Rectal smooth muscle tissue (tissue), 1 donor: ENCODE measurements at regions not wholly inside any gene's neighbourhood (a gene's known extent, or its start where the extent isn't known, plus 50 kb on each side); places are given as distances from the start of the nearest gene placed in this dataset.
"Not testable (repeated sequence)": the region's sequence is repeated elsewhere in the genome, so short reads cannot be mapped to it uniquely, and the experiment has no call there.

Experiments
- H3K27ac ChIP-seq: one replicate; pipeline ENCODE4 v1.7.0; 2013; ENCODE audit warnings: low read depth, low read length, inconsistent platforms
- H3K27me3 ChIP-seq: one replicate; pipeline ENCODE4 v1.7.0; 2013; ENCODE audit warnings: low read length; ENCODE audit not compliant: control insufficient read depth, insufficient read depth
- H3K36me3 ChIP-seq: one replicate; pipeline ENCODE4 v1.7.0; 2013; ENCODE audit warnings: low read length; ENCODE audit not compliant: control insufficient read depth, insufficient read depth
- H3K4me1 ChIP-seq: one replicate; pipeline ENCODE4 v1.7.0; 2013; ENCODE audit warnings: low read length; ENCODE audit not compliant: control insufficient read depth, insufficient read depth
- H3K4me3 ChIP-seq: one replicate; pipeline ENCODE4 v1.7.0; 2013; ENCODE audit warnings: low read length
- H3K9ac ChIP-seq: one replicate; pipeline ENCODE4 v1.7.0; 2013; ENCODE audit warnings: low read length

DNA sequence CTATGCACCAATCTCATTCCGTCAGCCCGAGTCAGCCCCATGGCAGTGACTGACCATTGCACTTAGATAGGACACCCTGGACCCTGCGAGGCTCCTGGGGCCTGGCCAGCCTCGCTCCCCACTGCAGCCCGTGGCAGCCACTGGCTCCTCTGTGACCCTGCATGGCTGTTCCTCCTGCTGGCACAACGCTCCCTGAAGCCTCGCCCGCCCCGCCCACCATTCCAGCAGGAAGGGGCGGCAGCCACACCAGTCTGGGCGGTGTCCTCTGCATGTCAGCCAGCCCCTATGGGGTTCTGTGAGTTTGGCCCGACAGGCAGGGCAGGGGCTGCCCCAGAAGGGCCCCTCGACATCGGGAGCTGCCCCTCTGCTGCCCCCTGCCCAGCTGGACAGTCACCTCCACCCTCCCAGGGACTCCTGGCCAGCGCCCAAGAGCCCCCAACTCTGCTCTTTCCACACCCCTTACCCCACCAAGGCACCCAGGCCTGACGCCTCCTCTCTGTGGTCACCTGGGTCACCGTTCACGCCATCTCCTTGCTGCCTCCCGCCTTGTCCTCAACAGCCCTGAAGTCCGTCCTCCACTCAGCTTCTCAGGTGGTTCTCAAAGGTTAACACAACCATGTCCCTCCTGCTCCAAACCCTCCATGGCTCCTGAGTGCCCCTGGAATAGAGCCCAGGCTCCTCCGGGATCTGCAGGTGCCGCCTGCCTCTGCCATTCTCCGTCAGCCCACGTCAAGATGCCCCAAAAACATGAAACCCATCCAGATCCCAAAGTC is 103.5 kb downstream of the MICALL2 start:
- Histone ChIP-seq H3K4me3 (no peak overlapping the region), H3K9ac (no peak overlapping the region), H3K4me1 (no peaks in the 10 kb centered on the region), H3K36me3 (no peaks in the 10 kb centered on the region), H3K27ac (no peak overlapping the region), H3K27me3 (peaks cover 11% of the 10 kb centered on the region)

DNA sequence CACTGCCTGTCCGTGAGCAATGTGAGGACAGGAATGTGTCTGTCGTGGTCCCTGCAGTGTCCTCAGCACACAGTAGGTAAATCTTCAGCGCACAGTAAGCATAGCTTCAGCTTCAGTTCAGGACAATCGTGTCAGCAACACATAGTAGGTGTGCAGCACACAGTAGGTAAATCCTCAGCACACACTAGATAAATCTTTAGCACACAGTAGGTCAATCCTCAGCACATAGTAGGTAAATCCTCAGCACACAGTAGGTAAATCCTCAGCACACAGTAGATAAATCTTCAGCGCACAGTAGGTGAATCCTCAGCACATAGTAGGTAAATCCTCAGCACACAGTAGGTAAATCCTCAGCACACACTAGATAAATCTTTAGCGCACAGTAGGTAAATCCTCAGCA is 102.4 kb downstream of the MICALL2 start:
- not testable (repeated sequence) for H3K27ac ChIP-seq, H3K4me1 ChIP-seq, H3K9ac ChIP-seq, H3K36me3 ChIP-seq, H3K4me3 ChIP-seq
- H3K27me3 ChIP-seq = peaks cover 11% of the 10 kb centered on the region

DNA sequence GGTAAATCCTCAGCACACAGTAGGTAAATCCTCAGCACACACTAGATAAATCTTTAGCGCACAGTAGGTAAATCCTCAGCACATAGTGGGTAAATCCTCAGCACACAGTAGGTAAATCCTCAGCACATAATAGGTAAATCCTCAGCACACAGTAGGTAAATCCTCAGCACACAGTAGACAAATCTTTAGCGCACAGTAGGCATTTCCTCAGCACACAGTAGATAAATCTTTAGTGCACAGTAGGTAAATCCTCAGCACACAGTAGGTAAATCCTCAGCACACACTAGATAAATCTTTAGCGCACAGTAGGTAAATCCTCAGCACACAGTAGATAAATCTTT is 102.0 kb downstream of the MICALL2 start:
- not testable (repeated sequence) for H3K9ac ChIP-seq, H3K36me3 ChIP-seq, H3K4me3 ChIP-seq, H3K27ac ChIP-seq, H3K4me1 ChIP-seq
- H3K27me3 ChIP-seq = peaks cover 11% of the 10 kb centered on the region

DNA sequence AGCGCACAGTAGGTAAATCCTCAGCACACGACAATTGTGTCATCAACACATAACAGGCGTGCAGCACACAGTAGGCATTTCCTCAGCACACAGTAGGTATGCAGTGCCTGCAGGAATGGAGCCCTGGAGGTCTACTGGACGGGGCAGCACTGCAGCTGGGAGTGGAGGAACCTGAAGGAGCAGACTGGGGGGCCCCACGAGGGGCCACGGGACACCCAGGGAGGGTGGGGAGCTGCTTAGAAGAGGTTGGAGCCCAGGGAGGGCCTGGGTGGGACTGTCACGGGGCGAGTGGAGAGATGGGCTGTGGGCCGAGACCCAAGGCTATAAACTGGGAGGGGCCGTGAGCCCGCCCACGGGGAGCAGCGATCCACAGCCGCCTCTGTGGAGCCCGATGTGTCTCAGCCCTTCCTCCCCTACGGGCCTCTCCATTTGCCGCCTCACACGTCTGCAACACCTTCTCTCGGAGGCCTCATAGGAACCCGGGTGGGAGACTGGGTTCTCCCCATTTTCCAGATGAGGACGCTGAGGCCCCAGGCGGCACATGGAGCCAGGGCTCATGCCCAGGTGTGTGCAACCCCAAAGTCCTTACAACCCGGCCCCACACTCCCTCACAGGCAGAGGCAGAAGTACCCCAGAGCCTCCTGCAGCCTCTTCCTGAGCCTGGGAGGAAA is 101.5 kb downstream of the MICALL2 start:
- H3K27ac ChIP-seq = no peak overlapping the region
- peaks cover 11% of the 10 kb centered on the region for H3K27me3 ChIP-seq
- H3K9ac ChIP-seq = no peak overlapping the region
- no peaks in the 10 kb centered on the region for H3K4me1 ChIP-seq
- H3K36me3 ChIP-seq = no peaks in the 10 kb centered on the region
- no peak overlapping the region for H3K4me3 ChIP-seq

DNA sequence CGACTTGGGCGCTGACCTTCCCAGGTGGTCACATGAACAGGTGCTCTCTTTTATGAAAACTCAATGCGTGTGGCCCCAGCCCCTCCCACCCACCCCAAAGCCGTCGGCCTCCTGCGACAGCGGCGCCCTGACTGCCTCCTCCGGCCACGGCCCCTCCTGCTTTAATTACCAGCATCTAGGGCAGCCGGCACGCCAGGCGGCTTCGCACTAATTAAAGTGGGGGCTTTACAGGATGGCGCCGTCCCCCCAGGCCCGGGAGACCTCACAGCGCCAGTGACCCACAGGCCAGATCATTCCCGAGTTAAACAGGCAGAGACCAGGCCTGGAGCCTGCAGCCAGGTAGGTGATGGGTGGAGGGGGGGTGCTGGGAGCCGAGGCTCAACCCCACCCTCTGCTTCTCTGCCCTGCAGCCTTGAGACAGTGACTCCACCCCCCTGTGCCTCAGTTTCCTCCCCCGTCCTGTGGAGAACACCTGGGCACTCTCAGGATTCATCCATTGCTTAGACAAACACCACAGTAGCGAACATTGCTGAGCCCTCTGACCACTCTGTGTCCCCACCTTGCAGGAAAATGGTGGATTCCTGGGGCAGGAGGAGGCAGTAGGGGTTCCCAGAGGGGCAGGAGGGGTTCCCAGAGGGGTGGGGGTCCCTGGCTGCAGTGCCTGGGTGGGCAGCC is 100.8 kb downstream of the MICALL2 start:
- Histone ChIP-seq H3K36me3 (no peaks in the 10 kb centered on the region), H3K4me1 (no peaks in the 10 kb centered on the region), H3K27ac (no peak overlapping the region), H3K4me3 (no peak overlapping the region), H3K27me3 (peaks cover 11% of the 10 kb centered on the region), H3K9ac (no peak overlapping the region)

DNA sequence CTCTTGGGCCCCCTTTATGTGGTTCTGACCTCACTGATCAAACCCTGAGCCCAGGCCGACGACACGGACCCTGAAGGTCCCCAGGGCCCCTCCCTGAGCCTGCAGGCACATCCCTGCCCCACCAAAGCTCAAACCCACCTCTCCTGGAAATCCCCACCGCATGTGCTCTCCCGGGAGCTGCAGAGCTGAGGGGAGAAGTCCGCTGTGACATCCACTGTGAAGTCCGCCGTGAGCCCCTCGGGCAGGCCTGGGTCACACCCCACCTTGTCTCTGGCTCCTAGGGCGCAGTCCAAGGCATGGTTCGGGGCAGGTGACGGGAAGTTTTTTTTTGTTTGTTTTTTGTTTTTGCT is 100.2 kb downstream of the MICALL2 start:
- no peaks in the 10 kb centered on the region for H3K4me1 ChIP-seq
- H3K27me3 ChIP-seq = peaks cover 11% of the 10 kb centered on the region
- no peak overlapping the region for H3K9ac ChIP-seq
- no peaks in the 10 kb centered on the region for H3K36me3 ChIP-seq
- no peak overlapping the region for H3K4me3 ChIP-seq
- H3K27ac ChIP-seq = no peak overlapping the region

DNA sequence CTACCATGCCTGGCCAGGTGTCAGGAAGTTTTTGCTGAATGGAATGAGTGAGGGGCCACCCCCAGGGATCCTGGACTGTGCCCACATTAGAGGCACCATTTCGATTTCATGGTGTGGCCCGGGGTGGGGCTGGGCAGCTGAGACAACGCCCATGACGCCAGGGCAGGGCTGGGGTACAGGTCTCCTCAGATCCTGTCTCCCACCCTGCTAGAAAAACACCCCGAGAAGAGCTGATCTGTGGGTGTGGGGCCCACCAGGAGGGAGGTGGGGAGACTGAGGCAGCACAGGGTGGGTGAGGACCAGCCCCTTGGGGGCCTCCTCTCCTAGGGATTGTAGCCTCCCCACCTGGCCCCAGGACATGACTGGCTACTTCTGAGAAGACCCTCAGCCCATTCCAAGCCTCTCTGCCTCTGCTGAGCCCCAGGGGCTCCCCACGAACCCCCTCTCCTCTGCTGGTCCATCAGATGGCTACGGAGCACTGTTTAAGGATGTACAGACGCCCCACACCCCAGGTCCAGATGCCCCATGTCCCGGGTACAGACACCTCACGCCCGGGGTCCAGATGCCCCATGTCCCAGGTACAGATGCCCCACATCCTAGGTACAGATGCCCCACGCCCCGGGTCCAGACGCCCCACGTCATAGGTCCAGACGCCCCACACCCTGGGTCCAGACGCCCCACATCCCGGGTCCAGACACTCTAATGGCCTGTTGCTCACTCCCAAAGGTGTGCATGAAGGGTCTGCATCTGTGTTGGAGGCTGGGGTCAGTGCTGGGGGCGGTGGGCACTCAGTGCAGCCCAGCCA is 99.4 kb downstream of the MICALL2 start:
- Histone ChIP-seq H3K27me3 (peaks cover 6% of the 10 kb centered on the region), H3K27ac (no peak overlapping the region), H3K4me1 (no peaks in the 10 kb centered on the region), H3K9ac (no peak overlapping the region), H3K36me3 (no peaks in the 10 kb centered on the region), H3K4me3 (no peak overlapping the region)

DNA sequence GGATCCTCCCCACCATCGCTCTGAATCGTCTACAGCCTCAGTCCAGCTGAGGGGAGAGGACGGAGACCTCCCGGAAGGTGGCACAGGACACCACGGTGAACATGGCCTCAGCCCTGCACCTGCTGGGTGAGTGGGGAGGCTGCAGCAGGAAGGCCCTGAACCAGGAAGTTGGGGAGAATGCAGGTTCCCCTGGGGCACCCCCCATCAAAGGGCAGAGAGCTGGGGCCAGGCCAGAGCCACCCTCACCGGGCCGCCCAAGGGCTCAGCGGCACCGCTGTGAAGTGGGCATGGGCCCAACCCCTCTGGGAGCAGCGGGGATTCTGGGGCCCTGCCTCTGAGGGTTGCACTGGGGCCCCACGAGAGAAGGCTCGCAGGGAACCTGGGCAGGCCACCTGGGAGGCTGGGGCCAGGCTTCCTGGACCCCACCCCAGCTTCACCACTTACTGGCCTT is 98.7 kb downstream of the MICALL2 start:
- Histone ChIP-seq H3K9ac (no peak overlapping the region), H3K27me3 (peaks cover 6% of the 10 kb centered on the region), H3K4me3 (no peak overlapping the region), H3K4me1 (no peaks in the 10 kb centered on the region), H3K36me3 (no peaks in the 10 kb centered on the region), H3K27ac (no peak overlapping the region)

DNA sequence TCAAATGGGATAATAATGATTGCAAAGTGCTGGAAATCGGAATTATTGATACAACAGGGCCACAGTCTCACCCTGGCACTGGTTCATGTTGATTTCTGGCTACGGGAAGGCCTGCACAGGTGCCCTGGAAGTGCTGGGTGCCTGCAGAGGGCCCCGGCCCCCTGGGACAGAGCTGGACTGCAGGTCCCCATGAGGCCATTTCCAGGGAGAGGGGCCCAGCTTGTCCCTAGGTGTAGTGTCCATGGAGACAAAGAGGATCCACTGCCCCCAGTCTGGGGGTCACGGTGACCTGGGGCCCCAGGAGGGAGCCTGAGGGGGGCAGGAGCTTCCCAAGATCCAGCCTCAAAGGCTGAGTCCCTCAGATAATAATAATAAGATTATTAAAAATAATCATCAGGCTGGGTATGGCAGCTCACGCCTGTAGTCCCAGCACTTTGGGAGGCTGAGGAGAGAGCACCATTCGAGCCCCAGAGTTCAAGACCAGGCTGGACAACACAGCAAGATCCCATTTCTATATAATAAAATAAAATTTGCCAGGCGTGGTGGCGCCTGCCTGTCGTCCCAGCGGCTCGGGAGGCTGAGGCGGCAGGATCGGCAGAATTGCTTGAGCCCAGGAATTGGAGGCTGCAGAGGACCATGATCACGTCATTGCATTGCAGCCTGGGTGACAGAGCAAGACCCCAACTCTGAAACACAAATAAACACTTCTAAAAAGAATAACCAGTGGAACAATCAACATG is 98.1 kb downstream of the MICALL2 start:
- no peak overlapping the region for H3K4me3 ChIP-seq
- peaks cover under 1% of the 10 kb centered on the region for H3K27me3 ChIP-seq
- no peak overlapping the region for H3K27ac ChIP-seq
- H3K9ac ChIP-seq = no peak overlapping the region
- H3K4me1 ChIP-seq = no peaks in the 10 kb centered on the region
- no peaks in the 10 kb centered on the region for H3K36me3 ChIP-seq

DNA sequence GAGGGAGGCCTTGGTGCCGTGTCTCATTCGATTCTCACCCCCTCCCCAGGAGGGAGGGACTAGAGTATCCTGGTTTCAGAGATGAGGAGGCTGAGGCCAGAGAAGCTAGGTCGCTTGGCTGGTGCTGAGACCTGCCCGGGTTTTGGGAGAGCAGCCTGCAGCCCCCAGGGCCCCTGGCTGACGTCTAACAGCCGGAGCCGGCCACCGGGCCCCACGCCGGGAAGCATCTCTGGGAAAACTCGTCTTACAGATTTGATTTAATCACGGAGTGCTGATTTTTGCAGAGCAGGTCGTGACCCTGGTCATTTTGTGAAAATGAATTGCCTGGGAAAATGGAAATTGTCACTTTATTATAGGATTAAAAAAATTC is 97.5 kb downstream of the MICALL2 start:
- H3K9ac ChIP-seq = no peak overlapping the region
- no peaks in the 10 kb centered on the region for H3K27me3 ChIP-seq
- H3K4me1 ChIP-seq = no peaks in the 10 kb centered on the region
- H3K27ac ChIP-seq = no peak overlapping the region
- H3K36me3 ChIP-seq = no peaks in the 10 kb centered on the region
- H3K4me3 ChIP-seq = no peak overlapping the region

DNA sequence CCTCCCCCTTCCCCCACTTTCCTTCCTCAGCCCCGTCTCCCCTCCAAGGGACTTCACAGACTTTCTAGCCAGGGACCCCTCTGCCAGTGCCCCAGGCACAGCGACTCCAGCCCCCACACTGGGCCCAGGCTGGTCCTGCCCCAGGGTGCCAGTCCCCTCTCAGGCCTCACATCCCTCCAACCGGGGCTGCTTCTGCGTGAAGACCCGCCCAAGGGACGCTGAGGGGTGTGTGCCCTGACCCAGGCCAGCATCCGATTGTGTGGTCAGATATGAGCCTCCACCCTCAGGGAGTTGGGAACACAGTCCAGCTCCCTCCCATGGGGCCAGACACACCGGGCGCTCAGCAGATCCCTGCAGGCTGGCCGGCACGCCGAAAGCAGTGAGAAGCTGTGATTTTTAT is 97.0 kb downstream of the MICALL2 start:
- no peak overlapping the region for H3K4me3 ChIP-seq
- no peaks in the 10 kb centered on the region for H3K36me3 ChIP-seq
- no peak overlapping the region for H3K27ac ChIP-seq
- H3K27me3 ChIP-seq = no peaks in the 10 kb centered on the region
- no peaks in the 10 kb centered on the region for H3K4me1 ChIP-seq
- no peak overlapping the region for H3K9ac ChIP-seq
